Heart right ventricle (tissue), 16 donors: ENCODE measurements at regions not wholly inside any gene's neighbourhood (a gene's known extent, or its start where the extent isn't known, plus 50 kb on each side); places are given as distances from the start of the nearest gene placed in this dataset.

Experiments
- ATAC-seq, 8 donors: fragments of 200-7000 bp; cut with Tn5 transposase; one replicate each; pipeline ENCODE4 v1.9.1; 2020; ENCODE audit warnings: mild to moderate bottlenecking in 8 of 8, moderate library complexity in 8 of 8, moderate number of reproducible peaks in 1 of 8
- DNase-seq, 2 donors: peaks; one replicate each; pipeline ENCODE4 v3.0.0-alpha.2; 2020
- H3K27ac ChIP-seq, 10 donors: fragments of 200-600 bp; sonication (generic) in 2 of 10; one replicate each; pipeline versions ENCODE4 v1.5.0 to v1.8.0; 2020 to 2022; ENCODE audit warnings: mild to moderate bottlenecking in 3 of 10
- H3K27me3 ChIP-seq, 7 donors: fragments of 200-600 bp; one replicate each; pipeline ENCODE4 v1.8.0; 2021 to 2022; ENCODE audit warnings: mild to moderate bottlenecking in 2 of 7
- H3K36me3 ChIP-seq, 9 donors: fragments of 200-600 bp; sonication (generic) in 1 of 9; one replicate each; pipeline versions ENCODE4 v1.5.0 to v1.8.0; 2020 to 2022; ENCODE audit warnings: mild to moderate bottlenecking in 2 of 9
- H3K4me1 ChIP-seq, 9 donors: fragments of 200-600 bp; sonication (generic) in 1 of 9; one replicate each; pipeline versions ENCODE4 v1.5.0 to v1.8.0; 2020 to 2022; ENCODE audit warnings: mild to moderate bottlenecking in 4 of 9
- H3K4me3 ChIP-seq, 10 donors: fragments of 200-600 bp; sonication (generic) in 2 of 10; one replicate each; pipeline versions ENCODE4 v1.5.0 to v1.8.0; 2020 to 2022; ENCODE audit warnings: mild to moderate bottlenecking in 7 of 10, moderate library complexity in 2 of 10
- H3K9me3 ChIP-seq, 11 donors: fragments of 200-600 bp in 10 of 11; sonication (generic) in 2 of 11; one replicate each; pipeline versions ENCODE4 v1.5.0 to v1.8.0; 2013 to 2022; ENCODE audit warnings: mild to moderate bottlenecking in 2 of 11, control low read depth in 1 of 11, moderate library complexity in 1 of 11
- CTCF ChIP-seq, 9 donors: fragments of 200-600 bp; sonication (generic) in 2 of 9; IDR thresholded peaks; one replicate each; pipeline versions ENCODE4 v1.5.0 to v1.8.0; 2021 to 2022; ENCODE audit warnings: antibody characterized with exemption in 9 of 9, mild to moderate bottlenecking in 5 of 9, moderate library complexity in 1 of 9
- WGBS, 2 donors: extraction: QIAGEN DNeasy Blood & Tissue Kit; methylation state at CpG; one replicate each; pipeline ENCODE4 v1.1.7; 2013; ENCODE audit warnings: inconsistent platforms in 1 of 2; 5-methylcytosine and 5-hydroxymethylcytosine counted together
- intact Hi-C, 10 donors: fragments of 100-400 bp; cut with DNase I; formaldehyde crosslinking; loops; one replicate each; pipeline versions ENCODE4 v1.11.1 to v1.14.2; 2022
- donor health status: Arrhythmogenic right ventricular cardiomyopathy.
- donor health status: ischemic (EF 13 %, LVEDD 7.1; RV severe dilation, severe dysfunction).
- donor health status: healthy with polysubstance abuse.
- donor health status: DM: no; HTN: yes; CAD: no.
- donor health status: DM: no; HTN: no; CAD: no.
- donor health status: ischemic (EF 25% LVEDD 6.9; RV normal size, moderate dysfunction).
- donor health status: ischemic (EF 25% LVEDD 5.7; RV mildly dilated, moderate dysfunction).
- donor health status: healthy.
- donor health status: DM: yes; HTN: yes; CAD: no.
- donor health status: Ischemic cardiomyopathy.
- donor health status: ischemic (EF 35%, LVEDD 5.7; RV mildly dilated, moderate dysfunction).
- donor health status: nonischemic (EF 11% LVEDD 7.7; RV severe dilation, severe dysfunction).
- donor health status: DM: yes; HTN: yes; CAD: no.
- donor health status: PGD.
- donor health status: ischemic (EF 29% LVEDD 5.4; RV normal size, mild dysfunction).
- donor health status: nonischemic (EF 23%, LVEDD 6.1; RV moderate dilation, normal function).

GRCh38 chr2:129444751-129445150 is 534.7 kb upstream of the RAB6C start:
- WGBS, 2 donors: 86 to 94% methylated on average over 6 of the region's 6 CpGs
- ATAC-seq (no peak), DNase-seq (no peak)
- Histone ChIP-seq H3K4me3 (no peak overlapping the region), H3K9me3 (no peaks in the 10 kb centered on the region), H3K36me3 (no peaks in the 10 kb centered on the region), H3K27ac (no peak overlapping the region), H3K4me1 (no peaks in the 10 kb centered on the region), H3K27me3 (peaks cover 0 to 23% (median 7%) of the 10 kb centered on the region in 7 donors)
- intact Hi-C loops: no loop called here
- no peak for TF ChIP-seq CTCF (IDR thresholded peaks at IDR 0.05)

GRCh38 chr2:129456691-129457090 is 522.8 kb upstream of the RAB6C start:
- ATAC-seq (no peak), DNase-seq (no peak)
- no peaks in the 10 kb centered on the region for H3K27me3 ChIP-seq
- TF ChIP-seq CTCF (IDR thresholded peaks at IDR 0.05): no peak
- H3K4me3 ChIP-seq: no peak overlapping the region
- H3K9me3 ChIP-seq: no peaks in the 10 kb centered on the region
- no peak overlapping the region for H3K27ac ChIP-seq
- H3K36me3 ChIP-seq: no peaks in the 10 kb centered on the region
- no peaks in the 10 kb centered on the region for H3K4me1 ChIP-seq
- intact Hi-C loops: no loop called here
- 46 to 48% methylated on average over 3 of the region's 3 CpGs for WGBS, 2 donors

- no peak overlapping the region for H3K27ac ChIP-seq
- intact Hi-C loops: no loop called here
- 68 to 70% methylated on average over 5 of the region's 5 CpGs for WGBS, 2 donors
- H3K27me3 ChIP-seq: no peaks in the 10 kb centered on the region
- no peak for TF ChIP-seq CTCF (IDR thresholded peaks at IDR 0.05)
- DNase-seq (no peak), ATAC-seq (no peak)
- H3K9me3 ChIP-seq: no peaks in the 10 kb centered on the region
- no peaks in the 10 kb centered on the region for H3K4me1 ChIP-seq
- H3K4me3 ChIP-seq: no peak overlapping the region
- H3K36me3 ChIP-seq: no peaks in the 10 kb centered on the region
Measured at GRCh38 chr2:129457277-129457818, 522.1 kb upstream of the RAB6C start.

GRCh38 chr2:129458006-129458405 is 521.5 kb upstream of the RAB6C start:
- H3K4me3 ChIP-seq: no peak overlapping the region
- no peaks in the 10 kb centered on the region for H3K27me3 ChIP-seq
- H3K36me3 ChIP-seq: no peaks in the 10 kb centered on the region
- ATAC-seq (no peak), DNase-seq (no peak)
- H3K27ac ChIP-seq: no peak overlapping the region
- no peaks in the 10 kb centered on the region for H3K9me3 ChIP-seq
- WGBS, 2 donors: 89 to 90% methylated on average over 7 of the region's 7 CpGs
- no peak for TF ChIP-seq CTCF (IDR thresholded peaks at IDR 0.05)
- intact Hi-C loops: no loop called here
- no peaks in the 10 kb centered on the region for H3K4me1 ChIP-seq
